Esophagus squamous epithelium (tissue), 4 donors: ENCODE measurements at regions not wholly inside any gene's neighbourhood (a gene's known extent, or its start where the extent isn't known, plus 50 kb on each side); places are given as distances from the start of the nearest gene placed in this dataset.

Experiments used
- CTCF ChIP-seq, 6 experiments: fragments of 450-650 bp in 4 of 6; fragments of 200-600 bp in 2 of 6; sonication (generic) in 2 of 6; IDR thresholded peaks; one replicate each; pipeline ENCODE4 v1.5.1; 2016 to 2019; ENCODE audit warnings: antibody characterized with exemption in 6 of 6, mild to moderate bottlenecking in 4 of 6, moderate library complexity in 4 of 6
- POLR2A ChIP-seq, 4 donors: fragments of 450-650 bp; IDR thresholded peaks; one replicate each; pipeline ENCODE4 v1.6.1; 2017; ENCODE audit warnings: antibody characterized with exemption in 4 of 4, mild to moderate bottlenecking in 4 of 4, moderate library complexity in 3 of 4

- no peak for TF ChIP-seq CTCF (IDR thresholded peaks at IDR 0.05)
- TF ChIP-seq POLR2A (IDR thresholded peaks at IDR 0.05), result no peak
Measured at GRCh38 chr16:52103791-52104190, 443.2 kb downstream of the TOX3 start.
